ENCODE measurements at regions not wholly inside any gene's neighbourhood (a gene's known extent, or its start where the extent isn't known, plus 50 kb on each side); places are given as distances from the start of the nearest gene placed in this dataset.
"Not testable (repeated sequence)": the region's sequence is repeated elsewhere in the genome, so short reads cannot be mapped to it uniquely, and the experiment has no call there.

DNA sequence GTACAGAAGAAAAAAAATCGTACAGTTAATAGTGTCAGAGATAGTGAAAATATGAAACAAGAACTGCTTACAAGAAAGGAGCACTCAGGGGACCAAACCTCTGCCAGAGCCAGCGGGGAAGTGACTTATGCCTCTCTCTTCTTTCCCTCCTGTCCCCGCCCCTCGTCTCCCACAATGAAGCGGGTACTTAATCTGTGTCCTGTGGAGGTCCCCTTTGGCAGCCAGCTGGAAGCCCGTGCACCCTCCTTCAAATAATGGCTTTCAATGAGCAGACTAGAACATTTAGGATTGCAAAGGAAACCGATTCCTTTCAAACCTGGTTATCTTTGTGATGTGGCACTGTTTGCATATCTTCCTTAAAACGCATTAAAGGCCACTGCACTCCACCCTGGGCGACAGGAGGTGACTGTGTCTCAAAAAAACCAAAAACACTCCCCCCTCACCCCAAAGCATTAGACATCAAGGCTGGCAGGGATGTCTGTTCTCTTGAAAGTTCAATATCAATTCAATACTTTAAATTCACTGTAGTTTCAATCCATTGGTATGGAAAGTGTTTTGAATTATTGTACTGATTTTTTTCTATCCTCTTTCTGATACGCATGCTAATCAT is 51.7 kb downstream of the PPIAL4C start:
- not testable (repeated sequence) for H3K4me3 ChIP-seq (ENCODE audit: low read length); H3K4me1 ChIP-seq (ENCODE audit: low read length); H3K9ac ChIP-seq (ENCODE audit: low read length); H3K9me3 ChIP-seq (replicated peaks; ENCODE audit: insufficient read depth, low read length); H2AFZ ChIP-seq (ENCODE audit: low read length); H3K36me3 ChIP-seq (replicated peaks; ENCODE audit: insufficient read depth, low read length); H3F3A ChIP-seq (ENCODE audit: insufficient read depth, low read length); DNase-seq; H4K20me1 ChIP-seq (ENCODE audit: insufficient read depth, low read length); H3K79me2 ChIP-seq (ENCODE audit: low read length); H3K27me3 ChIP-seq (replicated peaks; ENCODE audit: insufficient read depth, low read length); H3K4me2 ChIP-seq (ENCODE audit: low read depth, low read length); H3K27ac ChIP-seq (ENCODE audit: low read length); H3K9me2 ChIP-seq (replicated peaks; ENCODE audit: insufficient read depth, low read length)

DNA sequence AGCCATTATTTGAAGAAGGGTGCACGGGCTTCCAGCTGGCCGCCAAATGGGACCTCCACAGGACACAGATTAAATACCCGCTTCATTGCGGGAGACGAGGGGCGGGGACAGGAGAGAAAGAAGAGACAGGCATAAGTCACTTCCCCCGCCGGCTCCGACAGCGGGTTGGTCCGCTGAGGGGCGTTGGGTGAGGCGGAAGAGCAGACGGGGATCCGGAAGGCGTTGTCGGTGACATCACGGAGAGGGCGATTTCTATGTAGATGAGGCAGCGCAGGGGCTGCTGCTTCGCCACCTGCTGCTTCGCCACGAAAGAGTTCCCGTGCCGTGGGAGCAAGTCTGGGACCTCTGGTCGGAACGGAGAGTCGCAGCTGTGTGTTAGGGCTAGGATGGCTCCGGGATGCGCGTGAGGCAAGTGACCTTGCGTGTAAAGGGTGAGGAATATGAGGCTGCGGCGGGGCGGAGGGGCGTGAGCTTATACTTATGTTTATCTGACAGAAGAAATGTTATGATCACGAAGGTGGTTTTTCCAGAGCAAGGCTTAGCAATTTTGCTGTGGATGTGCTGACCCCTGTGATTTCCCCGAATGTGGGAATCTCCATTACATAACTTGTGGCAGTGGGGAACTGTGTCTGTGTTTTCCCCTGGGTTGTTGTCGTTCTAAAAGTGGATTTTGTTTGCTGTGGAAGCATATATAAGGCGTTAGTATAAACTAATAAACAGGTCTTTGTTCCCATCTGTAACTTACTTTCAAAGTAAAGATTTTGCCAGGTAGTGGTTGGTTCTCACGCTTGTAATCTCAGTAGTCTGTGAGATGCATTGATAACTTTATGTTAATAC is 52.9 kb downstream of the PPIAL4C start:
- not testable (repeated sequence) for H3K36me3 ChIP-seq (replicated peaks; ENCODE audit: insufficient read depth, low read length); H4K20me1 ChIP-seq (ENCODE audit: insufficient read depth, low read length); H3K4me1 ChIP-seq (ENCODE audit: low read length); H3K79me2 ChIP-seq (ENCODE audit: low read length); H3K9me3 ChIP-seq (replicated peaks; ENCODE audit: insufficient read depth, low read length); H3K27me3 ChIP-seq (replicated peaks; ENCODE audit: insufficient read depth, low read length); H3F3A ChIP-seq (ENCODE audit: insufficient read depth, low read length); H3K9me2 ChIP-seq (replicated peaks; ENCODE audit: insufficient read depth, low read length)
- Histone ChIP-seq H3K4me2 (ENCODE audit: low read depth, low read length) (peak overlapping the region; percentile 89), H3K4me3 (ENCODE audit: low read length) (peak overlapping the region; percentile 71), H3K27ac (ENCODE audit: low read length) (peak overlapping the region; percentile 85; the same call in 1 of the 2 replicates), H3K9ac (ENCODE audit: low read length) (peak overlapping the region; percentile 85), H2AFZ (ENCODE audit: low read length) (peak overlapping the region; percentile 96)
- peak; percentile 92 for DNase-seq

DNA sequence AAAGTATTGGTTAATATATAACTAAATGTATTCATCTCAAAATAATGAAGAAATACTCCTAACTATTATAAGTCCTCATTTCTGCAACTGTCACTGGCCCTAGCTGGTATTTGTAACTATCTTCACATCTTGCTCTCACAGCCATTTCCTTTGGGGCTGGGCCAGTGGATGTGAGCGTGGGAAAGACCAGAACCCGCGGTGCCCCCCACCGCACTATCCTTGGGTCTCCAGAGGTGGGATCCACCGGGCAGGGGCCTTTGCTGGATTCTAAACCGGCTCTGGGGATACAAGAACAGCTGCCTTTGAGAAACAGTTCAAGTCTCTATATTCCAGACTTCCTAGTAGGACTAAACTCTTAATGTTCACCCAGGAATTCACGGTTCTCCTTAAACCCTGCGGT is 54.8 kb downstream of the PPIAL4C start:
- H3K9me2 ChIP-seq (replicated peaks; ENCODE audit: insufficient read depth, low read length); H3F3A ChIP-seq (ENCODE audit: insufficient read depth, low read length); H3K27me3 ChIP-seq (replicated peaks; ENCODE audit: insufficient read depth, low read length); DNase-seq; H3K79me2 ChIP-seq (ENCODE audit: low read length); H4K20me1 ChIP-seq (ENCODE audit: insufficient read depth, low read length); H3K4me2 ChIP-seq (ENCODE audit: low read depth, low read length); H3K4me3 ChIP-seq (ENCODE audit: low read length); H3K27ac ChIP-seq (ENCODE audit: low read length); H3K36me3 ChIP-seq (replicated peaks; ENCODE audit: insufficient read depth, low read length); H3K9ac ChIP-seq (ENCODE audit: low read length); H3K4me1 ChIP-seq (ENCODE audit: low read length); H2AFZ ChIP-seq (ENCODE audit: low read length); H3K9me3 ChIP-seq (replicated peaks; ENCODE audit: insufficient read depth, low read length): not testable (repeated sequence)

GRCh38 chr1:149638901-149639658 is 55.4 kb downstream of the PPIAL4C start:
- not testable (repeated sequence) for H3K27me3 ChIP-seq (replicated peaks; ENCODE audit: insufficient read depth, low read length)

GRCh38 chr1:149641179-149641578 is 57.5 kb downstream of the PPIAL4C start:
- H3K27ac ChIP-seq (ENCODE audit: low read length); H3K27me3 ChIP-seq (replicated peaks; ENCODE audit: insufficient read depth, low read length); H3K36me3 ChIP-seq (replicated peaks; ENCODE audit: insufficient read depth, low read length); H3K4me1 ChIP-seq (ENCODE audit: low read length); H3K79me2 ChIP-seq (ENCODE audit: low read length); H3K9ac ChIP-seq (ENCODE audit: low read length); H2AFZ ChIP-seq (ENCODE audit: low read length); H3K9me2 ChIP-seq (replicated peaks; ENCODE audit: insufficient read depth, low read length); H3K4me3 ChIP-seq (ENCODE audit: low read length); H4K20me1 ChIP-seq (ENCODE audit: insufficient read depth, low read length); H3K9me3 ChIP-seq (replicated peaks; ENCODE audit: insufficient read depth, low read length); DNase-seq; H3K4me2 ChIP-seq (ENCODE audit: low read depth, low read length); H3F3A ChIP-seq (ENCODE audit: insufficient read depth, low read length): not testable (repeated sequence)

More at GRCh38 chr1:149638901-149639658, 55.4 kb downstream of the PPIAL4C start:
- not testable (repeated sequence) for H3K27ac ChIP-seq (ENCODE audit: low read length); H3K36me3 ChIP-seq (replicated peaks; ENCODE audit: insufficient read depth, low read length); H3K4me2 ChIP-seq (ENCODE audit: low read depth, low read length); H3F3A ChIP-seq (ENCODE audit: insufficient read depth, low read length); H2AFZ ChIP-seq (ENCODE audit: low read length); H4K20me1 ChIP-seq (ENCODE audit: insufficient read depth, low read length); H3K4me3 ChIP-seq (ENCODE audit: low read length); H3K9me2 ChIP-seq (replicated peaks; ENCODE audit: insufficient read depth, low read length); DNase-seq; H3K9ac ChIP-seq (ENCODE audit: low read length); H3K79me2 ChIP-seq (ENCODE audit: low read length); H3K9me3 ChIP-seq (replicated peaks; ENCODE audit: insufficient read depth, low read length); H3K4me1 ChIP-seq (ENCODE audit: low read length)

DNA sequence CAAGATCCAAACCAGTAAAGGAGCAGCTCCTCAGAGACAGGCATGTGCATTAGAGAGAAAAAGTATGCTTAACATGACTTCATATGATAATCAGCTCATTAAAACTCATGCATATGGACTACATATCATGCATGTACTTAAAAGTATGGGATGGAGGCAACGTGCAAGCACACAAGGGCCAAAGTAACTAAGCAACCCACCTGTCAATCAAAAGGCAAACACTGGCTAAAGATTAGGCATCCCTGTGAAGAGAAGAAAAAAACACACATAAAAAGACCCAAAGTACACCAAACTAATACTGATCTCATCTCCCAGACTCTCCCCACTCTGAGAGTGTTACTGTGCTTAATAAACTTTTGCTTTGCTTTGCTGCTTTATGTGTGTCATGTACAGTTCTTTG is 61.2 kb downstream of the PPIAL4C start:
- not testable (repeated sequence) for H3K9me2 ChIP-seq (replicated peaks; ENCODE audit: insufficient read depth, low read length); H3F3A ChIP-seq (ENCODE audit: insufficient read depth, low read length); H3K27ac ChIP-seq (ENCODE audit: low read length); H3K4me1 ChIP-seq (ENCODE audit: low read length); H3K9ac ChIP-seq (ENCODE audit: low read length); H3K9me3 ChIP-seq (replicated peaks; ENCODE audit: insufficient read depth, low read length); H3K4me3 ChIP-seq (ENCODE audit: low read length); H2AFZ ChIP-seq (ENCODE audit: low read length); H3K4me2 ChIP-seq (ENCODE audit: low read depth, low read length); H3K27me3 ChIP-seq (replicated peaks; ENCODE audit: insufficient read depth, low read length); H3K79me2 ChIP-seq (ENCODE audit: low read length); H4K20me1 ChIP-seq (ENCODE audit: insufficient read depth, low read length); DNase-seq; H3K36me3 ChIP-seq (replicated peaks; ENCODE audit: insufficient read depth, low read length)

- not testable (repeated sequence) for H3K9me2 ChIP-seq (replicated peaks; ENCODE audit: insufficient read depth, low read length); H3K79me2 ChIP-seq (ENCODE audit: low read length); H3K9ac ChIP-seq (ENCODE audit: low read length); DNase-seq; H3K4me2 ChIP-seq (ENCODE audit: low read depth, low read length); H3K4me3 ChIP-seq (ENCODE audit: low read length); H3K9me3 ChIP-seq (replicated peaks; ENCODE audit: insufficient read depth, low read length); H3K27me3 ChIP-seq (replicated peaks; ENCODE audit: insufficient read depth, low read length); H3F3A ChIP-seq (ENCODE audit: insufficient read depth, low read length); H3K27ac ChIP-seq (ENCODE audit: low read length); H2AFZ ChIP-seq (ENCODE audit: low read length); H3K4me1 ChIP-seq (ENCODE audit: low read length); H4K20me1 ChIP-seq (ENCODE audit: insufficient read depth, low read length); H3K36me3 ChIP-seq (replicated peaks; ENCODE audit: insufficient read depth, low read length)
These were observed 62.8 kb downstream of the PPIAL4C start for GRCh38 chr1:149646360-149647017.

Data from MM.1S (cell line).